CD4-positive, alpha-beta T cell (primary cell): ENCODE measurements at regions not wholly inside any gene's neighbourhood (a gene's known extent, or its start where the extent isn't known, plus 50 kb on each side); places are given as distances from the start of the nearest gene placed in this dataset.

ENCODE experiments used
- ATAC-seq: fragments of 200-7000 bp; cut with Tn5 transposase; one replicate; pipeline ENCODE4 v1.10.0; 2022; ENCODE audit warnings: mild to moderate bottlenecking; ENCODE audit not compliant: poor library complexity
- CTCF ChIA-PET: fragments of 350-600 bp; sonication (Branson Sonifier 250); formaldehyde crosslinking; loops from one replicate; lab custom pipeline; 2021; ENCODE audit warnings: antibody characterized with exemption, inconsistent platforms; lab: Charles Lee
- POLR2A ChIA-PET: fragments of 350-600 bp; sonication (Branson Sonifier 250); formaldehyde crosslinking; loops from one replicate; lab custom pipeline; 2021; ENCODE audit warnings: antibody characterized with exemption, inconsistent platforms; lab: Charles Lee
- DNase-seq, 14 experiments: peaks; one replicate each; pipeline ENCODE4 v3.0.0-alpha.2; 2013 to 2020; ENCODE audit warnings: mixed read lengths in 2 of 14
- H3K27ac ChIP-seq, 2 donors: one replicate each; pipeline versions ENCODE4 v1.5.1 to v1.7.0; 2013; ENCODE audit warnings: low read length in 2 of 2, low read depth in 1 of 2, mild to moderate bottlenecking in 1 of 2
- H3K27me3 ChIP-seq, 2 experiments: 1 replicate in 1 of 2; 2 replicates in 1 of 2; pipeline versions ENCODE4 v1.6.1 to v1.7.0; 2013; ENCODE audit warnings: low read length in 2 of 2, control low read depth in 1 of 2, mild to moderate bottlenecking in 1 of 2, moderate library complexity in 1 of 2; ENCODE audit not compliant: insufficient read depth in 2 of 2, control insufficient read depth in 1 of 2
- H3K36me3 ChIP-seq: one replicate; pipeline ENCODE4 v1.6.1; 2013; ENCODE audit warnings: low read length, control low read depth; ENCODE audit not compliant: insufficient read depth
- H3K4me1 ChIP-seq: one replicate; pipeline ENCODE4 v1.6.1; 2013; ENCODE audit warnings: low read length, control low read depth; ENCODE audit not compliant: insufficient read depth
- H3K4me3 ChIP-seq: one replicate; pipeline ENCODE4 v1.5.1; 2013; ENCODE audit warnings: mild to moderate bottlenecking, low read length, moderate library complexity
- H3K9me3 ChIP-seq, 2 experiments: 1 replicate in 1 of 2; 2 replicates in 1 of 2; pipeline versions ENCODE4 v1.6.1 to v1.7.0; 2013; ENCODE audit warnings: low read length in 2 of 2, mild to moderate bottlenecking in 2 of 2, control low read depth in 1 of 2, moderate library complexity in 1 of 2; ENCODE audit not compliant: control insufficient read depth in 1 of 2, insufficient read depth in 1 of 2
- H3K27ac Mint-ChIP-seq: one replicate; pipeline ENCODE4 v1.8.0; 2020; ENCODE audit warnings: mixed read lengths
- H3K27me3 Mint-ChIP-seq: one replicate; pipeline ENCODE4 v1.8.0; 2021; ENCODE audit warnings: mixed read lengths
- H3K36me3 Mint-ChIP-seq: one replicate; pipeline ENCODE4 v1.8.0; 2021; ENCODE audit warnings: low read depth, mixed read lengths
- H3K4me1 Mint-ChIP-seq: one replicate; pipeline ENCODE4 v1.8.0; 2021; ENCODE audit warnings: low read depth, mixed read lengths
- H3K4me3 Mint-ChIP-seq: one replicate; pipeline ENCODE4 v1.8.0; 2020; ENCODE audit warnings: mild to moderate bottlenecking, mixed read lengths
- H3K9me3 Mint-ChIP-seq: one replicate; pipeline ENCODE4 v1.8.0; 2020; ENCODE audit warnings: mixed read lengths
- CTCF ChIP-seq: fragments of 200-600 bp; IDR thresholded peaks from one replicate; pipeline ENCODE4 v1.8.0; 2022; ENCODE audit warnings: antibody characterized with exemption, mild to moderate bottlenecking
- intact Hi-C, 2 experiments: fragments of 100-400 bp; cut with DNase I in 1 of 2; cut with micrococcal nuclease in 1 of 2; formaldehyde crosslinking; loops; one replicate each; pipeline versions ENCODE4 v1.15.1 to v1.9.0; 2023 to 2025; cut with DNase I, micrococcal nuclease

GRCh38 chr2:177080746-177081284 lies 131.8 kb upstream of the HNRNPA3 start:
- no peaks in the 10 kb centered on the region for H3K4me1 Mint-ChIP-seq
- no peaks in the 10 kb centered on the region for H3K36me3 ChIP-seq
- no peak overlapping the region for H3K4me3 Mint-ChIP-seq
- no peak overlapping the region for H3K27ac Mint-ChIP-seq
- no peaks in the 10 kb centered on the region for H3K4me1 ChIP-seq
- ChIA-PET CTCF (no interaction called here), POLR2A (no interaction called here)
- ATAC-seq: no peak
- no peak overlapping the region for H3K4me3 ChIP-seq
- intact Hi-C loops: no loop called here
- H3K36me3 Mint-ChIP-seq: no peaks in the 10 kb centered on the region
- no peak for TF ChIP-seq CTCF
- no peak overlapping the region for H3K27ac ChIP-seq
- no peaks in the 10 kb centered on the region for H3K27me3 ChIP-seq
- H3K9me3 Mint-ChIP-seq: no peaks in the 10 kb centered on the region
- peaks cover 14% of the 10 kb centered on the region for H3K27me3 Mint-ChIP-seq
- no peaks in the 10 kb centered on the region for H3K9me3 ChIP-seq
- DNase-seq: no peak

GRCh38 chr2:177084607-177085006 lies 128.0 kb upstream of the HNRNPA3 start:
- Mint-ChIP-seq H3K27me3 (no peaks in the 10 kb centered on the region), H3K36me3 (no peaks in the 10 kb centered on the region), H3K4me3 (no peak overlapping the region), H3K27ac (no peak overlapping the region), H3K4me1 (no peaks in the 10 kb centered on the region), H3K9me3 (no peaks in the 10 kb centered on the region)
- DNase-seq (no peak), ATAC-seq (no peak)
- no peak for TF ChIP-seq CTCF
- Histone ChIP-seq H3K27me3 (no peaks in the 10 kb centered on the region), H3K4me3 (no peak overlapping the region), H3K36me3 (no peaks in the 10 kb centered on the region), H3K9me3 (no peaks in the 10 kb centered on the region), H3K27ac (no peak overlapping the region), H3K4me1 (no peaks in the 10 kb centered on the region)
- CTCF ChIA-PET: no interaction called here
- POLR2A ChIA-PET: no interaction called here
- intact Hi-C loops: no loop called here

- no peak for ATAC-seq
- intact Hi-C loops: no loop called here
- Mint-ChIP-seq H3K4me3 (no peak overlapping the region), H3K9me3 (no peaks in the 10 kb centered on the region), H3K27me3 (peaks cover 7% of the 10 kb centered on the region), H3K27ac (no peak overlapping the region), H3K36me3 (no peaks in the 10 kb centered on the region), H3K4me1 (no peaks in the 10 kb centered on the region)
- no peak for TF ChIP-seq CTCF
- no peaks in the 10 kb centered on the region for H3K36me3 ChIP-seq
- ChIA-PET POLR2A (no interaction called here), CTCF (no interaction called here)
- no peak for DNase-seq
- no peaks in the 10 kb centered on the region for H3K9me3 ChIP-seq
- H3K27ac ChIP-seq: no peak overlapping the region
- no peaks in the 10 kb centered on the region for H3K27me3 ChIP-seq
- no peaks in the 10 kb centered on the region for H3K4me1 ChIP-seq
- no peak overlapping the region for H3K4me3 ChIP-seq
Measured at GRCh38 chr2:177088529-177088928, 124.1 kb upstream of the HNRNPA3 start.
